ENCODE measurements at regions not wholly inside any gene's neighbourhood (a gene's known extent, or its start where the extent isn't known, plus 50 kb on each side); places are given as distances from the start of the nearest gene placed in this dataset.
"Not testable (repeated sequence)": the region's sequence is repeated elsewhere in the genome, so short reads cannot be mapped to it uniquely, and the experiment has no call there.

GRCh38 chr18:8995096-8995495 lies 107.4 kb upstream of the NDUFV2 start:
- no peak for DNase-seq

- no peak for DNase-seq
Observed at GRCh38 chr18:8996771-8997432, 105.6 kb upstream of the NDUFV2 start.

- no peak for DNase-seq
Observed at GRCh38 chr18:8997634-8998033, 104.9 kb upstream of the NDUFV2 start.

- no peak for DNase-seq
Observed at GRCh38 chr18:8998481-8999217, 103.8 kb upstream of the NDUFV2 start.

- DNase-seq: no peak
Observed at GRCh38 chr18:8999872-9000271, 102.6 kb upstream of the NDUFV2 start.

DNA sequence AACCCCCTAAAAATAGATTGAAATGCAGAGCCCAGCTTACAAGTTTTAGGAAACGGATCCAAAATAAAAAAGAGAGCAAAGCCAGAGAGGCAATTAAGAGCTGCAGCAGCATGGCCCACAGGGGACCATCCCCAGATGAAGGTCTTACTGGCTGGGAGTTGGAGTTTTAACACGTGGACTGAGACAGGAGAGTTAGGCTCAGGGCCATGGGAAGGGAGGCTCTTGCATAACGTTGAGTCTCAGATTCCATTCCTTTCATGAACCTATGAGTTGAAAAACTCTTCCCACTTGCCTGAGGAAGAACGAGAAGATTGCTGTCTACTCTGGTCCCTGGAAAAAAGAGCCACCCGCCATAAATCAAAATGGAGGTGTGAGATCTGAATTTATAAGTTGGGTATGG lies 101.8 kb upstream of the NDUFV2 start:
- DNase-seq: no peak

DNA sequence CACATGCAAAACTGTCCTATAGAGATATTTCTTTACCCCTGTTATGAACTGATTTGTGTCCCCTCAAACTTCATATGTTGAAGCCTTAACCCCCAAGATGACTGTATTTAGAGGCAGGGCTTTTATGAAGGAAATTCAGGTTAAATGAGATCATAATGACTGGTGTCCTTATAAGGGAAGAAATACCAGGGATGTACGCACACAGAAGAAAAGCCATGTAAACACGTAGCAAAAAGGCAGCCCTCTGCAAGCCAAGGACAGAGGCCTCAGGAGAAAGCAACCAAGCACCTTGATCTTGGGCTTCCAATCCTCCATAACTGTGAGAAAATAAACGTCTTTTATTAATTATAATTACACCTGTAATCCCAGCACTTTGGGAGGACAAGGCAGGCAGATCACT lies 101.3 kb upstream of the NDUFV2 start:
- DNase-seq: no peak

- no peak for DNase-seq
Observed at GRCh38 chr18:9003406-9004100, 98.9 kb upstream of the NDUFV2 start.

DNA sequence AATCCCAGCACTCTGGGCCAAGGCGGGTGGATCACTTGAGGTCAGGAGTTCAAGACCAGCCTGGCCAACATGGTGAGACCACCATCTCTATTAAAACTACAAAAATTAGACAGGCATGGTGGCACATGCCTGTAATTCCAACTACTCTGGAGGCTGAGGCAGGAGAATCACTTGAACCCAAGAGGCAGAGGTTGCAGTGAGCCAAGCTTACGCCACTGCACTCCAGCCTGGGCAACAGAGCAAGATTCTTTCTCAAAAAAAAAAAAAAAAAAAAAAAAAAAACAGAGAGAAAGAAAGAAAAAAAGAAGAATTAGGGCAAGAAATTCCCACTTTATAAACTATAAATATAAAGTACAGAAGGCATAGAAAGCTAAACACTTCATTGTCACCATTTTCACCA lies 98.2 kb upstream of the NDUFV2 start:
- not testable (repeated sequence) for DNase-seq

- not testable (repeated sequence) for DNase-seq
Observed at GRCh38 chr18:9007700-9008099, 94.8 kb upstream of the NDUFV2 start.

DNA sequence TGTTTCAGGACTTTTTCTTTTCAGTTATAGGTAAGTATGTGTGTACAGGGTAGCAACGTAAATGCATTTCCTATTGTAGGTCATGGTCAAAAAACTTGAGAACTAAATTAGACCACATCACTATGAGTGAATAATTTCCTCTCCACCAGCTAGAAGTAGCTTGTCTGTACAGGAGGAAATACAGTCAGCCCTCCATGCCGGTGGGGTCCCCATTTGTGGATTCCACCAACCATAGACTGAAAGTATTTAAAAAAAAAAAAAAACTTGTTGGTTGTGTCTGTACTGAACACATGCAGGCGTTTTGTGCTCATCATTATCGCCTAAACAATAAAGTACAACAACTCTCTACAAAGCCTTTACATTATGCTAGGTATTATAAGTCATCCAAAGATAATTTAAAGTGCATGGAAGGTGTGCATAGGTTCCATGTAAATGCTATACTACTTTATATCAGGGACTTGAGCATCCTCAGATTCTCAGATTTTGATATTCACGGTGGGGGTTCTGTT lies 94.2 kb upstream of the NDUFV2 start:
- no peak for DNase-seq

DNA sequence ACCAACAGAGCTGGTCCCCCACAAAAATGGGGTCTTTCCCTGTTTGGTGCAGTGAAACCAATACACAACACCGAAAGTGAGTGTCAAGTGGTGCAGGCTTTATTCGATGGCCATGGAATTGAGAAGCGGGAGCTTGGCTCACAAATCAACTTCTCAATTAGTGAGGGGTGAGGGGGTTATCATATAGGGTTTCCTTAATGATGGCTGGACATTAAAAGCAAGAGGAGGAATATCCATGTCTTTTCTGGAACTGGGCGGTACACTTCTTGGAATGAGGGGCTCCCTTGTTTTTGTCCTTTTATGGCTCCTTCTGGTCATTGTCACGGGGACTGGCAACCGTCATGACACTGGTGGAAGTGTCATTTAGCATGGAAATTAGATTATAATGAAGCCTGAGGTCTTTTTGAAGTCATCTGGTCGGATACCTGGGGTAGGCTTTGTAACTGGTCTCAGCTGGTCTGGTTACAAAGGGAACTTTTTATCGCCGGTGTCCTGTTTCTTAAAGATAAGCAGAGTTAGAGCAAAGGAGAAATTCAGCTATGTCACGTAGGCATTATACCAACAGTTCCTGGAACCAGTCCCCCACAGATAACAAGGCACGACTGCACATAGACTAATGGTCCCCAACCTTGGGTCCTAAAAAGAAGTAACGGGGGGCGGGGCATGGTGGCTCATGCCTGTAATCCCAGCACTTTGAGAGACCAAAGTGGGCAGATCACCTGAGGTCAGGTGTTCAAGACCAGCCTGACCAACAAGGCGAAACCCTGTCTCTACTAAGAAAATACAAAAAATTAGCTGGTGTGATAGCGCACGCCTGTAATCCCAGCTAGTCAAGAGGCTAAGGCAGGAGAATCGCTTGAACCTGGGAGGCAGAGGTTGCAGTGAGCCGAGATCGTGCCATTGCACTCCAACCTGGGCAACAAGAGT lies 93.5 kb upstream of the NDUFV2 start:
- no peak for DNase-seq

DNA sequence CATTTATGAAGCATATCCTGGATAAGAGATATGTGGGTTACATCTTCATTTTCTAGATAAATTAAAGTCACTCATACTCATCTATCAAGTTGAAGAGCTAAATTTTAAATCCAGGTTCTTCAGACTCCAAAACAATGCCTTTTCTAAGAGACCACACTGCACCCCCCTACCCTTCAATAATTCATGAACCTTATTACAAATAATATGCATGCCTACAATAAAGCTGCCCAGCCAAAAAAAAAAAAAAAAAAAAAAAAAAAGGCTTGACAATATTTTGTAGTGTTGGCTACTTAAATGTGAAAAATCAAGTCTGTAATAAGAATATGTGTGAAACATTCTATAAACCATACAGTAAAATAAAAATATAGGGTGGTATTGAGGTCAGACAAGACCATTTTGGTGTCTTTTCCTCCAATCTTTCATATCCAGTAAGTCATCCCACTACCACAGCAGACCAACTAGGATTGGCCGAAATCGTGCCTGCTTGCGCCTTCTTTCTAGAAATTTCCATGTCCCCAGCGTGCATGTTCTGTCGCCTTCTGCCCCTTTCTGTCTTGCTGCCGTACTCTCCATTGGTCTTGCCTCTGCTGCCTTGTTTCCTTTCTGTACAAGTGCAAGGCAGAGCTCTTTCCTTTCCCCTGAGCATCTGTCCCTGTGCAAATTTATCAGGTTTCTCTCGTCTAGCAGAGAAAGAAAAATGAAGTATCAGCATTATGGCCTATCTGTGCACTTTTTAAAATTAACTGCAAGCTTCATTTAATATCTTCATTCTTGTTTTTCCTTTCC lies 92.6 kb upstream of the NDUFV2 start:
- no peak for DNase-seq

- DNase-seq: no peak
Observed at GRCh38 chr18:9011431-9011830, 91.1 kb upstream of the NDUFV2 start.

- DNase-seq: no peak
Observed at GRCh38 chr18:9013926-9014373, 88.5 kb upstream of the NDUFV2 start.

- DNase-seq: no peak
Observed at GRCh38 chr18:9015689-9016088, 86.8 kb upstream of the NDUFV2 start.

- no peak for DNase-seq
Observed at GRCh38 chr18:9016633-9017166, 85.8 kb upstream of the NDUFV2 start.

GRCh38 chr18:9017167-9017904 lies 85.2 kb upstream of the NDUFV2 start:
- DNase-seq: no peak

DNA sequence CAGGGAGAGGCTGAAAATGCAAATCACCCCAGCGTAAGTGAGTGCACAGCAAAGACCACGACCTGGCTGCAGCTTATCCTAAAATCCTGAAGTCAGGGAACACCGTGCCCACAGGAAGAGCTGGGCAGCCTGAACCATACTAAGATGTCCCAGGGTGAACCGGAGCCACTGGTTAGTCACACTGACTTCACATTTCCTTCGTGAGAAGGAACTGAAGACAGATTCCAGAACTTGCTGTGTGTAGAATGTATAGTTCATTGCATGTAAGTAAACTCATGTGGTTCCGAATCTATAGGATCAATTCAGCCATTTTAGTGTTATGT lies 84.6 kb upstream of the NDUFV2 start:
- no peak for DNase-seq

- no peak for DNase-seq
Observed at GRCh38 chr18:9019135-9019534, 83.4 kb upstream of the NDUFV2 start.

DNA sequence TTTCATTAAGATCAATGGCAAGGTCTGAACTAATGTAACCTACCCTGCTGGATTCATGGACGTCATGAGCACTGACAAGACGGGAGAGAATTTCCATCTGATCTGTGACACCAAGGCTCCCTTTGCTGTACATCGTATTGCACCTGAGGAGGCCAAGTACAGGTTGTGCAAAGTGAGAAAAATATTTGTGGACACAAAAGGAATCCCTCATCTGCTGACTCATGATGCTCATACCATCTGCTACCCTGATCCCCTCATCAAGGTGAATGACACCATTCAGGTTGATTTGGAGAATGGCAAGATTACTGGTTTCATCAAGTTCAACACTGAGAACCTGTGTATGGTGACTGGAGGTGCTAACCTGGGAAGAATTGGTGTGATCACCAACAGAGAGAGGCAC lies 82.3 kb upstream of the NDUFV2 start:
- no peak for DNase-seq
